ENCODE measurements at regions not wholly inside any gene's neighbourhood (a gene's known extent, or its start where the extent isn't known, plus 50 kb on each side); places are given as distances from the start of the nearest gene placed in this dataset.

DNA sequence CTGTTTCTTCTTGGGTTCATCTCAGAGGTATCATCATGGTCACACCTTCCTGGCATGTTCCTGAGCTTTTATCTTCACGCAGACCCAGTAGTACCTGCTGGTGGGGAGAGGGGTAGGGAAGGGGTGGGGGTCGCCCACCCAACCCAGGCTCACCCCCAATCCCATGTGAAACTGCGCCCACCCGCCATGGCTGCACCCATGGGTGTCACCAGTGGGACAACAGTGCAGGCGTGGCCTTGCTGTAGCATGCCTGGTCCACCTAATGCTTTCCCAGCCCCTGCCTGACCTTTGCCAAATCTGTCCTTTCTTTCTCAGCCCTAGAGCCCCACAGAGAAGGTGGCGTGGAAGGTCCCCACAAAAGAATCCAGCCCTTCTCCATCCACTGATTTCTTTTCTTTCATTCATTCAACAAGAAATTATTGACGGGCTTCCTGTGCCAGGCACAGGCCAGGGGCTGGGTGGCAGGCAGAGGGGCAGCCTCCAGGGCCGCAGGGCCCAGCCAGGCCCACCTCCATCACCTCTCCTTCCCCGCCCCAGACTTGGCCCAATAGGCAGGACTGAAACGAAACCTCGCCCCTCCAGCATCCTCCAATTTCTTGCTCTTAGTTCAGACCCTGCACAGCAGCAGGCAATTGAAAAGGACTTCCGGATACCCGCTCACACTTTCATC is 79.1 kb upstream of the TNRC6C start:
- DNase-seq: no peak

DNA sequence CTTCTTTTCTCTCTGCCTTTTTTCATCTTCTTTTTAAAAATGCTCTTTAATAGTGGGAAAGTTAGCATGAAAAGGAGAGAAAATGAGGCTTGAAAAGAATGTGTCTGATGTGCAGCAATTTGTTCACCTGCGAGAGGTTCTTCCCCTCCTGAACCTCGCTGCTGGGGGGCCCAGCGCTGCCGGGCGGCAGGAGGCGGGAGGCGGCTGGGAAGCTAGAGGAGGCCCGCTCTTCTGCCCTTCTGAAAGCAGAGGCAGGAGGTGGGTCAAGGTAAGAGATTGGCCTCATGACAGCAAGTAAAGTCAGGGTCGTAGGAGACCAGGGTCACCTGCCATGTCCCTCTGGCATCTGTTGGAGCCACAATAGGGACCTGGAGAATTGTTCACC is 78.6 kb upstream of the TNRC6C start:
- DNase-seq: no peak

DNA sequence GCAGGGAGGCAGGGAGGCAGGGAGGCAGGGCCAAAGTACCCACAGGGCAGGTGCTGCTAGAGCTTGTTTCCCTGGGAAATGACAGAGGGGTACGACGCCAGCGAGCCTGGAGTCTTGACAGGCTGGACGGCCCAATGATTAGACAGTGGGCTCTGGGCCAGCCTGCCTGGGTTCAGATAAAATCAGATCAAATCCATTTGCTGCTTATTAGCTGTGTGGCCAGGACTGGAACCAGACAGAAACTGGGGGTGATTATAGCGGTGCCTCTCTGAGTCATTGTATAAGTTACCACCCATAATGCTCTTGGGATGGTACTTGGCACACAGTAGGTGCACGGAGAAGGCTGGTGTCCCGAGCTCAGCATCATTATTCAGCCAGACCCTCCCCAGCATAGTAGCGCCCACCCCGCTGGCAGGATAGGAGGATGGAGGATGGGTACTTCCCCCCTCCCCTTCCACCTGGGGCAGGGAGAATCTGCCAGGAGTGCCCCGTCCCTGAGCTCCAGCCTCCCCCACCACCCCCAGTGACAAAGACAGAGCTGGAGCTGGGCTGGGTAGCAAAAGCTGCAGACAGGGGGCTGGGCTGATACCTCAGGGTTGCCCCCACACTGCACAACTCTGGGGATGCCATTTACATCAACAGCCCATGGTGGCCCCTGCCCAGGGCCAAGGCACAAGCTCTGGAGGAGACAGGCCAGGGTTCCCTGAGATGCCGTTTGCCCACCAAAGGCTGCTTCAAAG is 77.6 kb upstream of the TNRC6C start:
- no peak for DNase-seq

DNA sequence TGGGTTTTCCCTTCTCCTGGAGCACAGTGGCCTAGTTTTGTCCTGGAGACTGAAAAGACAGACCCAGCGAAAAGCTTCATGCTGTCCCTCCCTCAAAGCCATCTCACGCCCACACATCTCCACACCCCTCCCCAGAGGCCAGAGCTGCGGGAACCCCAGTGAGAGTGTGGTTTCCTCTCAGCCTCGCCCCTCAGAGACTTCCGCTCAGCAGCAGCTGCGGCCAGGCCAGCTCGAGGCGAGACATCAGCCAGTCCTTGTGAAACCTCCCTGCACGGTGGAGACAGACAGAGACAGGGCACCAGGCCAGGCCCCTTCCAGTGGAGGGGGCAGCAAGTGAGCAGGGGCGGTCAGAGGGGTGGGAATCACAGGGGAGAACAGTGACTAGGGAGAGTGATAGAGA is 77.0 kb upstream of the TNRC6C start:
- DNase-seq: no peak

DNA sequence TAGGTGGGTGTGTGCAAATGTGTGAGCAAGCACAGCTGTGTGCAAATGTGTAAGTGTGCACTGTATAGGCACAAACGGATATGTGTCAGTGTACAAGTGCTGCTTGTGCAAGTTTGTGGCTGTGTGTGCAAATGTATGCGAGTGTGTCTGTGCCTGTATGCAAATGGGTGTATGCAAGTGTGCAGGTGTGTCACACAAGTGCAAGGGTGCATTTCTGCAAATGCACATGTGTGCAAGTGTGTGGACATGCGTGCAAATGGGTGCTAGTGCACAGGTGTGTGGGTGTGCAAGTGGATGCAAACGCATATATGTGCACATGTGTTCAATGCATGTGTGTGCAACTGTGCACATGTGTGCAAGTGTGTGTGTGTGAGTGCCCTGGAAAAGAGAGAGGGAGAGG is 76.5 kb upstream of the TNRC6C start:
- DNase-seq: no peak

DNA sequence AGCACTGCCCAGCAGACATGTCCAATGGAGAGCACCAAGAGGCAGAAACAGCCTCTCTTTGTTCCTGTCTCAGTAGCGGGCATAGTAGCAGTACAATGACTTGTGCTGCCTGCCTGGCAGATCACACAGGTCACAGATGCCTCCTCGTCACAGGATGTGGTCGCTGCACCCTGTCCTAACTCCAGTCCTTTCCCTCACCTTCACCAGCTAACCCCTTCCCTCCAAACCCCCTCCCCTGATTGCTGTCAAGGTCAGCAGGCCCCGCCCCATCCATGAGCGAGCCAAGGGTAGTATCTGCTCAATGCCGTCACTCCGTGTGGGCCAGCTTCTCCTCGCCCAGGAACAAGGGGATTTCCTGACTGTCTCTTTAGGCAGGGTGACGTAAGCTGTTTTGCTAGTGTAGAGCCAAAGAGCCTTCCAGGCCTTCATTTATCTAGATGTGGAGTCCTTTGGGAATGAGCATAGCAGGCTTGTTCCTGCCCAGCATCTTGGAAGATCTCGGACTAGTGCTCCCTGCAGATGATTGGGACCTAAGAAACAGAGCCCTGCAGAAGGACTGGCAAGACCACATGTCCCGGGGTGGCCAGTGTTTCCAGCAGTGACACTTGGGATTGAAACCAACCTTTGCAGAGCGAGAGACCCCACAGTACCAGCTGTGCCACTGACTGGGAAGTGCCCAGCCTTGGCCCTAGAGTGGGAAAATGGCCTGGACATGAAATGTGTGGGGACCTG is 75.9 kb upstream of the TNRC6C start:
- DNase-seq: no peak

DNA sequence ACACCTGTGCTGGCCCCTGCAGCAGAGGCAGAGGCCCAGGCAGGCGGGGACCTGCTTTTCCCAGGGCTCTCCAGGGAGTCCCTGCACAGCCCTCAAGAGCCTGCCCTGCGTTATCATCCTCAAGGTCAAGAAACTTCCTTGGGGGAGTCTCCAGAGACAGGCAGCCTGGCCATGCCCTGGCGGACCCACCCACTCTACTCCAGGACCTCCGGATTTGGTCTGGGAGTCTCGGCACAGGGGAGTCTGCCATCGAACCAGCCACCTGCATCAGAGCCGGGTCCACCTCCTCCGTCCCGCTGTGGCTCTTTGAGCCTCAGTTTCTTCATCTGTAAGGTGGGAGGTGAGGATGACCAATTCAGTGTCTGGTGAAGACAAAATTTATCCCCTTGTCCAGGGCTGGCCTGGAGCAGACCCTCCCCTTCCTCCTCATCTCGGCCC is 75.3 kb upstream of the TNRC6C start:
- no peak for DNase-seq

DNA sequence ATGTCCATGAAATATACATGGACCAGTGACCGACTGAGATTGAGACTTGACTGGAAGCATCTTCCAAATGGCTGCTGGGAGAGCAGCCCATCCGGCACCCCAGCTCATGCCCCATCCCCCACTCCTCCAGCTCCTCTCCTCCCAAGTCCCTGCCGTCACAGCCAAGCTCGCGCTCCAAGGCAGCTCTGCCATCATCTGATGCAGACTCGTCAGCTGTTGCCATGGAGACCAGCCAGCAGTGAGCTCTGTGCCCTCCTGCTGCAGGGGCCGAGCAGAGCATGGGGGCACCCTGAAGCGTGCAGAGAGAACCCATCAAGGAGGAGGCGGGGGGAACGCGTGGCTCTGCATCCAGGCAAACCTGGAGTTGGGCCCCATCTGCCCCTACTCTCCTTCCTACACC is 74.5 kb upstream of the TNRC6C start:
- no peak for DNase-seq

DNA sequence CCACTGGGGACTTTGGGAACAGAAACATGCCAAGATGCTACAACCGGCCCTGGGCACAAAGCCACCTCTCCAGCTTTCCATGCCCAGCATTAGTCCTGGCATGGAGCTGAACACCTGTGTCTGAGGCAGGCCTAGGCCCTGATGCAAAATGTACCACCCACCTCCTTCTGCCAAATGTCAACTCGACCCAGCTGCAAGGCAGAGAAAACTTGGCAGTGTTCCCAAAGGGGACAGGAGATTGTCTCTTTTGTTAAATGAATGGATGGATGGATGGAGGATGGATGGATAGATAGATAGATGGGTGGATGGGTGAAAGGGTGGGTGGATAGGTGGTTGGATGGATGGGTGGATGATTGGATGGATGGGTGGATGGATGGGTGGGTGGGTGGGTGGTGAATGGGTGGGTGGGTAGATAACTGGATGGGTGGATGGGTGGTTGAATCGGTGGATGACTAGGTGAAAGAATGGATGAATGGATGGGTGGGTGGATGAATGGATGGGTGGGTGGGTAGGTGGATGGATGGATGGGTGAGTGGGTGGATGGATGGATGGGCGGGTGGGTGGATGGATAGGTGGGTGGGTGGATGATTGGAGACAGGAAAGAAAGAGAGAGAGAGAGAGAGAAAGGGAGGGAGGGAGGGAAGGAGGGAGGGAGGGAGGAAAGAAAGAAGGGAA is 73.4 kb upstream of the TNRC6C start:
- DNase-seq: no peak

DNA sequence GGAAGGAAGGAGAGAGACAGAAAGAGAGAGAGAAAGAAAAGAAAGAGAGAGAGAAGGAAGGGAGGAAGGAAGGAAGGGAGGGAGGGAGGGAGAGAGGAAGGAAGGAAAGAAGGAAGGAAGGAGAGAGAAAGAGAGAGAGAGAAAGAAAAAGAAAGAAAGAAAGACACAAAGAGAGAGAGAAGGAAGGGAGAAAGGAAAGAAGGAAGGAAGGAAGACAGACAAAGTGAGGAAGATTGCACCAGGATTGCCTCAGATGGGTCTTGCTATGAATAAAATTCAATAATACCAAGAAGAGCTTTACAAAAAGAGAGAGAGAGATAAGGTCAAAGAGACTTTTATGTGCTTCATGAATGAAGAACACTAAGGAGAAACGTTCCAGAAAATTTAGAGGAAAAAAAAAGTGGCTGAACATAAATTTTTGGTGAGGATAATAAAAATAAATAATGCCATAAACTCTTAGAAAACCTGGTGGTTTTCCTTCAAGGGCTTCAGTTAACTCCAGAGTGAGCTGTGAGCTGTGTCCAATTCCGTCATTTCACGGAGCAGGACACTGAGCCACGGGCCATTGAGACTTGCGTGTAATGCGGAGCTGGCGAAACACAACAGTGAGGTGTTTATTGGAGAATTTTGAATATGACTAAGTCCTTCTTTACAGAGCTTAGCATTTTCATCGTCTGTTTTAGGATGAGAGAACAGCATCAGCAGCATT is 72.7 kb upstream of the TNRC6C start:
- DNase-seq: no peak

DNA sequence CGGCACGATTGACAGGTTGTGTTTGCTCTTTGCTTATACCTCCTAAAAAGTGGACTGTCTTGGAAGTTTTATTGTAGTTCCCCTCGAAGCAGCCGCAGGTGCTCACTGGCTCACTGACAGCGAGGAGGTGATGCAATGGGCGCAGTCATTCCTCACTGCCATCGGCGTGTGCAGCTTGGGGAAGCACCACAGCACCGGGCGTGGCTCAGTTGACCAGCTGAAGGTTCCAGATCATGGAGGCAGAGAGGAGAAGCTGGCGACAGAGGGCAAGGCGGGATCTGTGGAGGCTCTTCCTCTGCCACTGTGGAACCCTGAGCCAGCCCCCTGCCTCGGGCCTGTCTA is 72.1 kb upstream of the TNRC6C start:
- no peak for DNase-seq

DNA sequence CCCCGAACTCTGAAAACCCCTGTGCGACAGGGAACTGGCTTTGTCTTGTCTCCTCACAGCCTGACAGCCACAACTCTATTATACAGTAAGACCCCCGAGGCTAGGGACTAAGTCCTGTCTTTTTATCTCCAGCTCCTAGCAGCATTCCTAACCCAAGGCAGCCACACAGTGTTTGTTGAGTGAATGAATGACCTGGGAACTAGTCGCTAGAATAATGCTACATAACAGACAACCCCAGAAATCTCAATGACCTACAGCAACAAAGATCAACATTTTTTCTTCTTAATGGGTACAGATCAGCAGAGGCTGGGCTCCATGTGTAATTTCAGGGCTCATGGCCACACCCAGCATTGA is 71.4 kb upstream of the TNRC6C start:
- DNase-seq: no peak

DNA sequence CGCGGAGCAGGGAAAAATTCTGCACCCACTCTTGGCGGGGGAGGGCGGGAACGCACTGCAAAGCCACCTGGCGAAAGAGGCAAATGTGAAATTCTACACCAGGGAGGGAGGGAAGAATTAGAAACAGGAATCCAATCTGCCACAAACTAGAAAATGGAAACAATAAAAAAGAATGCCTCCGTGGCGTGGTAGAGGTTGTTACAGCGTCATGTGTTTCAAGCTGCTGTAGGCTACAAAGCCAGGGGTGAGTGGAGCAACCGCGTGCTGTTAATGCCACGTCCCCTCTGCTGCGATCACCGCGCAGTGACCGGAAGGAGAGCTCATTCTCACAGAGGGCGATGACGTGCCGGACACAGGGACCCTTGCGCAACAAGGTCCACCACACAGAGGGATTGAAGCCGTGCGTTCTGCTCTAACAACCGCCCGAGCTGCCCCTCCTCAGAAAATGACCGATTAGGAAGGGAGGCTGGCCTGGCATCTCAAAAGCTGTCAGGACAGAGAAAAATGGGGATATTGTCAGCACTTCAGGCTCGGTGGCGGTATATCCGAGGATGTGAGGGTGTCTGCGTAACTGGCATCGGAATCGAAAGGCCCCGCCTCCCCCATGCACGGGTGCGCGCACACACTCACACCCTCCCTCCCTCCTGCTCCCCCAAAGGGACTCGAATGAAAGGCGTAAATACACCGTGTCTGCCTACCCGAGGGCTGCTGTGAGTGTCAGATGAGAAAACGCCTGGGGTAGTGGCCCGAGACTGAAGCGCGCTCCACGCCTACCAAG is 70.8 kb upstream of the TNRC6C start:
- peak; percentile 49 for DNase-seq

DNA sequence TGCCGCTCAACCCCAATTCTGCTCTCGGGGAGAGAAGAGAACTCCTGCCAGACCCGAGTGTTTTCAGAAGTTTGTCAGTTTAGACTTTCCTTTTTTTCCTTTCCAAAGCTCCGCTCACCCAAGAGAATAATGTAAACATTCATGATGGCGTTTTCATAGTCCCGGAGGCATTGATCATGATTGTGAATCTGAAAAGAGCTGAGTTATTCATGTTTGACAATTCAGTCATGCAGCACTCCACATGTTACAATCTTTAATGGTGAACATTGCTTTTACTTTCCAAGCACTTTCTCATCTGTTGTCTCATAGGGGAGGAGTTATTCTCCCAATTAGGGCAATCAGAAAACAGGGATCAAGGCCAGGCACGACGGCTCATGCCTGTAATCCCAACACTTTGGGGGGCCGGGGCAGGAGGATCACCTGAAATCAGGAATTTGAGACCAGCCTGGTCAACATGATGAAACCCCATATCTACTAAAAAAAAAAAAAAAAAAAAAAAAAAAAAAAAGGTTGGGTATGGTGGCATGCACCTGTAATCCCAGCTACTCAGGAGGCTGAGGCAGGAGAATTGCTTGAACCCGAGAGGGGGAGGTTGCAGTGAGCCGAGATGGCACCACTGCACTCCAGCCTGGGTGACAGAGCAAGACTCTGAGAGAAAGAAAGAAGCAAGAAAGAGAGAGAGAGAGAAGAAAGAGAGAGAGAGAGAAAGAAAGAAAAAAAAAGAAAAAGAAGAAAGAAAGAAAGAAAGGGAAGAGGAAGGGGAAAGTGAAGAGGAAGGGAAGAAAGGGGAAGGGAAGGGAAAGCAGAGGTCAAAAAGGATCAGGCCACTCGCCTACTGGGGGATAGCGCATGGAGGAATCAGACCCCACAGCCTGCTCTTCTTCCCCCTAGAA is 70.0 kb upstream of the TNRC6C start:
- DNase-seq: no peak

DNA sequence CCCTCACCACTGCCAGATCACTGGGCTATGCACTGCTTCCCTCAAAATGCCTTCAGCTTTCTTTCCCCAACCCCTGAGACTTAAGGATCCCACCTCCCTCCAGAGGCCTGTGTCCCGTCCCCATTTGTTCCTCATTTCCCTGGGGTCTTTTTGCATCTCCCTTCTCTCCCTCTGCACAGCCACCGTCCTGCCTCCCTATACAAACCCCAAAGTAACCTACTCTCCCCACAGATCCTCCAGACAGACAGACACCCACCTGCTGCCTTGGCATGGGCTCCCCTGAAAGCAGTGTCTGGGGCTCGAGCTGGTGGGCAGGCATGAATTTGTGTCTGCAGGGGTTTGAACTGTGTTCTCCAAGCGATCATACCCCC is 69.4 kb upstream of the TNRC6C start:
- DNase-seq: no peak

DNA sequence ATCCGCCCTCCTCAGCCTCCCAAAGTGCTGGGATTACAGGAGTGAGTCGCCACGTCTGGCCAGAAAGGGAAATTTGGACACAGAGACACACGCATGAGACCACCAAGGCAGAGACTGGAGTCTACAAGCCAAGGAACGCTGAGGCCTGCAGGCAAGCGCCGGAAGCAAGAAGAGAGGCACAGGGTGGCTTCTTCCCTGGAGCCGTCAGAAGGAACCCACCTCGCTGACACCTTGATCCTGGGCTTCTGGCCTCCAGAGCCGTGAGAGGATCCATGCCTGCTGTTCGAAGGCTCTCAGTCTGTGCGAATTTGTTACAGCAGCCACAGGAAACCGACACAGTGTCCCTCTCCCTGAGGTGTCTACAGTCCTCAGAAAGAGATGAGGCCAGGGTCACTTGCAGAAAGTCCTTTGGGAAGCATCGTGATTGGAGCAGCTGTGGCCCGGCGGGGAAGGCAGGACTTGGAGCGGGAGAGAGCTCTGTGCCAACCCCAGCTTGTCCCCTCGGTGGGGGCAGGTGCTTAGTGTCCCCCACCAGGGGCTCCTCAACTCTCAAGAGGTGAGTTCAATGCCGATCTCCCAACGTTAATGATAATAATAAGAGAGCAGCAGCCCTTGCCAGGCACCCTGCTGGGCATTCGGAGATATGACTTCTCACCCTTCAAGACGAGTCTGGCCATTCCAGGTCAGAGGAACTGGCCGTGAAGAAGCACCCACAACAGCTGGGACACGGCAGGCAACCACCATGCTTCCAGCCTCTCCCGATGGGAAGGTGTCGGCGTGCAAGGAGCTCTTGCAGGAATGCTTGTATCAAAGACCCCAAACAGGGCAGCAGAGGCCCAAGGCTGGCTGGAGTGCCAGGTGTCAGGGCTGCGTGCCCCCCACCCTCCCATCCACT is 68.4 kb upstream of the TNRC6C start:
- DNase-seq: no peak

DNA sequence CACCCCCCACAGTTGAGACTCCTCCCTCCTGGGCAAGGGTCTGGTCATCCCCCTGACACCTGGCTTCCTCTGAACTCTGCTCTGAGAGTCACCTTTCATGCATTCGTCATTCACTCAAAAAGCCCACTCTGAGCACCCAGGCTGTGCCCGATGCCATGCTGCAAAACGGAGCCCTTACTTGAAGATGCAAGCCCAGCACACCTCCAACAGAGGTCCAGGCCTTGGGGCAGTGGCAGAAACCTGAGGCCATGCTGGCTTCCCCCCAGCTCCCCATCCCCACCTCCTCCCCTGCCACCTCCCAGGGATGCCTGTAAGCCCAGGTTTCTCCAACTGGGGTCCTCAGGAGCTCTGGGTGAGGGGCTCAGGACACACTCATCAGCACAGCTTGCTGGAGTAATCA is 67.7 kb upstream of the TNRC6C start:
- DNase-seq: no peak

DNA sequence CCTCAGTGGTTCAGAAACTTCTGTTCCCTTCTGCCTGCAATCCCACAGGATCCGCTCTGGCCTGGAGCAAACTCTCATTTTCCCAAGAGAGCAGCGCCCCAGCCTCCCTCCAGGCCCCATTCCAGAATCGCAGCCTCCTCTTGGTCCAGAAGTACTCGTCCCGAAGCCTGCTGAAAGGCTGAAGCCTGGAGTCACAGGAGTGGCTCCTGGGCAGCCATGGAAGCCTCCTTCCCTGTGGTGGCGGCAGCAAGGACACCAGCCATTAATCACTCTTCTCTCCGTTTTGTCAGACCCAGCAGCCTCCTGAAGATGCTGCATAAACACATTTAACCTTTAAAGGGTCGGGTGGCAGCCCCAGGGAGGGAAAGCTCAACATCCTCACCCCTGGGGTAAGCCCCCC is 66.9 kb upstream of the TNRC6C start:
- DNase-seq: no peak

DNA sequence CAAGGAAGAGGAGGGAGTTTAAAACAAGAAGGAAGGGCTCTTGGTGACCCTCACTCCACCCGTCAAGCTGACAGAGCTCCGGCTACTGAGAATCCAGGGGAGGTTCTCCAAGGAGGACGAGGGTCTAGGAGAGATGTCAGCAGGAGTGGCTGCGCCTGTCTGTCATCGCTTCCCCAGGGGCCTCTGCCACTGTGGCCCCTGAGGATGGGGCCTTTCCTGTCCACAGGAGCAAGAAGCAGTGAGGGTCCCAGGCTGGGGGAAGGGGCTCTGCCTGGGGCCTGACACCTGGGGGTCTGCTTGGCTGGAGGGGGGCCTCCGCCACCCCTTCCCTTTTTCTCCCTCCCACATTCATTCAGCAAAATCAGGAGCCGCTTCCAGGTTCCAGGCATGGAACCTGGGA is 66.5 kb upstream of the TNRC6C start:
- no peak for DNase-seq
